ENCODE measurements at regions not wholly inside any gene's neighbourhood (a gene's known extent, or its start where the extent isn't known, plus 50 kb on each side); places are given as distances from the start of the nearest gene placed in this dataset.

DNA sequence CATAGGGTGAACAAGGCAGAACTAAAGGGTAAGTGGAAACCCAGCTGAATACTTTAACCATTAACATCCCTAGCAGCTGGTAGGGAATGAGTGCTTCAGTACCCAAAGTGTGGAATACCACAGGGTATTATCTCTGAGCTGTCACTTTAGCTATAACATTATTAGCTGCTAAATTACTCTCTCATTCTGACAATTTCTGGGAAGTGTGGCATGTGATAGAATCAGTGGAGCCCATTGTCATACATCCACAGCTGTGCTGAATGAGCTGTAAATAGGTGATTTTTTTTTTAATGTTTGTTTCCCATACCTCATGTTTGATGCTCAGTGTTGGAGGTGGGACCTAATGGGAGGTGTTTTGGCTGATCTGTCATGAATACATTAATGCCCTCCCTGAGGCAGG is 894.3 kb downstream of the DIPK2A start:
- TF ChIP-seq, protein P1, sequence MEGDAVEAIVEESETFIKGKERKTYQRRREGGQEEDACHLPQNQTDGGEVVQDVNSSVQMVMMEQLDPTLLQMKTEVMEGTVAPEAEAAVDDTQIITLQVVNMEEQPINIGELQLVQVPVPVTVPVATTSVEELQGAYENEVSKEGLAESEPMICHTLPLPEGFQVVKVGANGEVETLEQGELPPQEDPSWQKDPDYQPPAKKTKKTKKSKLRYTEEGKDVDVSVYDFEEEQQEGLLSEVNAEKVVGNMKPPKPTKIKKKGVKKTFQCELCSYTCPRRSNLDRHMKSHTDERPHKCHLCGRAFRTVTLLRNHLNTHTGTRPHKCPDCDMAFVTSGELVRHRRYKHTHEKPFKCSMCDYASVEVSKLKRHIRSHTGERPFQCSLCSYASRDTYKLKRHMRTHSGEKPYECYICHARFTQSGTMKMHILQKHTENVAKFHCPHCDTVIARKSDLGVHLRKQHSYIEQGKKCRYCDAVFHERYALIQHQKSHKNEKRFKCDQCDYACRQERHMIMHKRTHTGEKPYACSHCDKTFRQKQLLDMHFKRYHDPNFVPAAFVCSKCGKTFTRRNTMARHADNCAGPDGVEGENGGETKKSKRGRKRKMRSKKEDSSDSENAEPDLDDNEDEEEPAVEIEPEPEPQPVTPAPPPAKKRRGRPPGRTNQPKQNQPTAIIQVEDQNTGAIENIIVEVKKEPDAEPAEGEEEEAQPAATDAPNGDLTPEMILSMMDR (IDR thresholded peaks at IDR 0.05), result no peak
- no peak for TF ChIP-seq POLR2A (IDR thresholded peaks at IDR 0.05)

All from body of pancreas (tissue), 4 donors.